ENCODE measurements at regions not wholly inside any gene's neighbourhood (a gene's known extent, or its start where the extent isn't known, plus 50 kb on each side); places are given as distances from the start of the nearest gene placed in this dataset.

DNA sequence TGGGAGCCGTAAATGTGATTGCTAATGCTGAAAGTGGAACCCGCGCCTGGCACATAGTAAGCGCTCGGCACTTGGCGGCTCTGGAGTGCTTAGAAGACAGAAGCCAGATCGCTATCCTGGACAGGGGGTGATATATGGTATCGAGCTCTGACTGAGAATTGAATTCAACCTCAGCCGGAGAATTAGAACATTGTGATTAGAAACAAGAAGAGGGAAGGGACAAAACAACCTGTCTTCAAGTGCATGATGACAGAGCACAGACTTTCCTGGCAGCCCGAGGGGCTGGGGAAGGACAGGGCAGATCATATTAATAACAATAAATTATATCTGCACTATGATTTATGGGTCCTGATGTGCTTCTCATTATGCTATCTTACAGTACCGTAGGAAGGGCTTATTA is 66.9 kb upstream of the TBX3 start:
- Histone ChIP-seq H2AFZ (ENCODE audit: low read depth, low read length) (no peak overlapping the region), H3K27me3 (ENCODE audit: control insufficient read depth in 2 of 2, insufficient read depth in 2 of 2, low read length in 2 of 2) (peaks cover 2 to 21% of the 10 kb centered on the region in 2 experiments; a peak in 4 of 5 replicates), H3K9me1 (ENCODE audit: control insufficient read depth, insufficient read depth, low read length) (no peaks in the 10 kb centered on the region), H3K4me1 (replicated peaks in 1 of 2; ENCODE audit: control insufficient read depth in 2 of 2, insufficient read depth in 2 of 2, low read length in 2 of 2) (no peaks in the 10 kb centered on the region), H3K36me3 (ENCODE audit: control insufficient read depth, insufficient read depth, low read length) (no peaks in the 10 kb centered on the region), H3K9ac (ENCODE audit: insufficient read depth in 1 of 2, low read depth in 2 of 2, low read length in 2 of 2) (no peak overlapping the region), H3K4me3 (no peak overlapping the region), H3K79me2 (ENCODE audit: control insufficient read depth, insufficient read depth, low read length) (no peaks in the 10 kb centered on the region), H4K20me1 (replicated peaks; ENCODE audit: control insufficient read depth, insufficient read depth, low read length) (no peaks in the 10 kb centered on the region; the same call in 1 of the 2 replicates), H3K4me2 (ENCODE audit: insufficient read depth, low read length) (no peak overlapping the region), H3K27ac (ENCODE audit: extremely low read depth, low read depth, low read length) (no peak overlapping the region), H3K9me3 (replicated peaks; ENCODE audit: control insufficient read depth, insufficient read depth, low read depth, low read length) (no peaks in the 10 kb centered on the region)
- ATAC-seq (no peak), DNase-seq (ENCODE audit: extremely low read depth in 1 of 4, low spot score in 3 of 4) (no peak), FAIRE-seq (no peak)
- CTCF ChIA-PET (ENCODE audit: low intra/inter-chr PET ratio), result no interaction called here
- intact Hi-C loops (cut with micrococcal nuclease) (no loop called here), in situ Hi-C loops (cut with MboI) (no loop called here)
- under 1% methylated on average over 11 of the region's 11 CpGs for WGBS (ENCODE audit: insufficient coverage, low coverage, missing lambda C conversion rate)
- no TSS peak for BruUV-seq (replicated peaks)
- no peak for TF ChIP-seq HCFC1 (IDR thresholded peaks at IDR 0.05; ENCODE audit: low read depth, low read length)
- TF ChIP-seq SMARCA4 (IDR thresholded peaks at IDR 0.05), result no peak
- TF ChIP-seq, protein P1, sequence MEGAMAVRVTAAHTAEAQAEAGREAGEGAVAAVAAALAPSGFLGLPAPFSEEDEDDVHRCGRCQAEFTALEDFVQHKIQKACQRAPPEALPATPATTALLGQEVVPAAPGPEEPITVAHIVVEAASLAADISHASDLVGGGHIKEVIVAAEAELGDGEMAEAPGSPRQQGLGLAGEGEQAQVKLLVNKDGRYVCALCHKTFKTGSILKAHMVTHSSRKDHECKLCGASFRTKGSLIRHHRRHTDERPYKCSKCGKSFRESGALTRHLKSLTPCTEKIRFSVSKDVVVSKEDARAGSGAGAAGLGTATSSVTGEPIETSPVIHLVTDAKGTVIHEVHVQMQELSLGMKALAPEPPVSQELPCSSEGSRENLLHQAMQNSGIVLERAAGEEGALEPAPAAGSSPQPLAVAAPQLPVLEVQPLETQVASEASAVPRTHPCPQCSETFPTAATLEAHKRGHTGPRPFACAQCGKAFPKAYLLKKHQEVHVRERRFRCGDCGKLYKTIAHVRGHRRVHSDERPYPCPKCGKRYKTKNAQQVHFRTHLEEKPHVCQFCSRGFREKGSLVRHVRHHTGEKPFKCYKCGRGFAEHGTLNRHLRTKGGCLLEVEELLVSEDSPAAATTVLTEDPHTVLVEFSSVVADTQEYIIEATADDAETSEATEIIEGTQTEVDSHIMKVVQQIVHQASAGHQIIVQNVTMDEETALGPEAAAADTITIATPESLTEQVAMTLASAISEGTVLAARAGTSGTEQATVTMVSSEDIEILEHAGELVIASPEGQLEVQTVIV (CRISPR knock-in tag; IDR thresholded peaks at IDR 0.05; ENCODE audit: borderline replicate concordance), result no peak
- TF ChIP-seq CBX5 (IDR thresholded peaks at IDR 0.05; ENCODE audit: borderline replicate concordance, low read depth), result no peak
- TF ChIP-seq, protein P2, sequence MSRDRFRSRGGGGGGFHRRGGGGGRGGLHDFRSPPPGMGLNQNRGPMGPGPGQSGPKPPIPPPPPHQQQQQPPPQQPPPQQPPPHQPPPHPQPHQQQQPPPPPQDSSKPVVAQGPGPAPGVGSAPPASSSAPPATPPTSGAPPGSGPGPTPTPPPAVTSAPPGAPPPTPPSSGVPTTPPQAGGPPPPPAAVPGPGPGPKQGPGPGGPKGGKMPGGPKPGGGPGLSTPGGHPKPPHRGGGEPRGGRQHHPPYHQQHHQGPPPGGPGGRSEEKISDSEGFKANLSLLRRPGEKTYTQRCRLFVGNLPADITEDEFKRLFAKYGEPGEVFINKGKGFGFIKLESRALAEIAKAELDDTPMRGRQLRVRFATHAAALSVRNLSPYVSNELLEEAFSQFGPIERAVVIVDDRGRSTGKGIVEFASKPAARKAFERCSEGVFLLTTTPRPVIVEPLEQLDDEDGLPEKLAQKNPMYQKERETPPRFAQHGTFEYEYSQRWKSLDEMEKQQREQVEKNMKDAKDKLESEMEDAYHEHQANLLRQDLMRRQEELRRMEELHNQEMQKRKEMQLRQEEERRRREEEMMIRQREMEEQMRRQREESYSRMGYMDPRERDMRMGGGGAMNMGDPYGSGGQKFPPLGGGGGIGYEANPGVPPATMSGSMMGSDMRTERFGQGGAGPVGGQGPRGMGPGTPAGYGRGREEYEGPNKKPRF (IDR thresholded peaks at IDR 0.05; ENCODE audit: low read depth, low read length), result no peak
- no peak for TF ChIP-seq POLR2H (tag; IDR thresholded peaks at IDR 0.05; ENCODE audit: low read depth)
- no peak for TF ChIP-seq POLR2AphosphoS2 (IDR thresholded peaks at IDR 0.05; ENCODE audit: low read length)
- TF ChIP-seq ZNF232 (CRISPR knock-in tag; IDR thresholded peaks at IDR 0.05), result no peak
- TF ChIP-seq SMARCB1 (IDR thresholded peaks at IDR 0.05; ENCODE audit: insufficient read length, low read depth), result no peak
- POLR2A ChIA-PET, result interaction anchor here (1.1 kb wide), 1 partner anchor 16 kb away, joined by 4 read pairs; no protein-coding TSS in a partner anchor

Measured in K562 (cell line).